Trophoblast cell (in vitro differentiated cells and primary cell): ENCODE measurements at regions not wholly inside any gene's neighbourhood (a gene's known extent, or its start where the extent isn't known, plus 50 kb on each side); places are given as distances from the start of the nearest gene placed in this dataset.

ENCODE experiments used
- DNase-seq, 2 donors: peaks; one replicate each; pipeline ENCODE4 v3.0.0-alpha.2; 2016
- H2AFZ ChIP-seq: 2 replicates; pipeline ENCODE4 v1.6.1; 2013; ENCODE audit warnings: low read length, moderate library complexity, mild to moderate bottlenecking; ENCODE audit not compliant: insufficient read depth, poor library complexity
- H2AK5ac ChIP-seq: 2 replicates; pipeline ENCODE4 v1.6.1; 2013; ENCODE audit warnings: mild to moderate bottlenecking, low read length
- H2BK120ac ChIP-seq: 2 replicates; pipeline ENCODE4 v1.6.1; 2013; ENCODE audit warnings: low read length, mild to moderate bottlenecking, moderate library complexity; ENCODE audit not compliant: insufficient read depth, poor library complexity
- H2BK12ac ChIP-seq: 2 replicates; pipeline ENCODE4 v1.6.1; 2013; ENCODE audit warnings: mild to moderate bottlenecking, low read length, moderate library complexity
- H2BK5ac ChIP-seq: 2 replicates; pipeline ENCODE4 v1.6.1; 2013; ENCODE audit warnings: low read length, low read depth, moderate library complexity, mild to moderate bottlenecking; ENCODE audit not compliant: poor library complexity
- H3K14ac ChIP-seq: 2 replicates; pipeline ENCODE4 v1.6.1; 2013; ENCODE audit warnings: mild to moderate bottlenecking, low read length
- H3K18ac ChIP-seq: 2 replicates; pipeline ENCODE4 v1.6.1; 2013; ENCODE audit warnings: mild to moderate bottlenecking, low read length
- H3K23ac ChIP-seq: 2 replicates; pipeline ENCODE4 v1.6.1; 2013; ENCODE audit warnings: low read length
- H3K27ac ChIP-seq: 2 replicates; pipeline ENCODE4 v1.5.1; 2013; ENCODE audit warnings: low read depth, mild to moderate bottlenecking, inconsistent platforms, low read length, moderate library complexity
- H3K27me3 ChIP-seq: 2 replicates; pipeline ENCODE4 v1.6.1; 2013; ENCODE audit warnings: inconsistent platforms, mild to moderate bottlenecking, low read length, moderate library complexity; ENCODE audit not compliant: insufficient read depth
- H3K36me3 ChIP-seq, 2 experiments: 1 replicate in 1 of 2; 2 replicates in 1 of 2; pipeline ENCODE4 v1.6.1; 2013; ENCODE audit warnings: low read length in 2 of 2, mild to moderate bottlenecking in 2 of 2, moderate library complexity in 1 of 2; ENCODE audit not compliant: insufficient read depth in 2 of 2, control insufficient read depth in 1 of 2
- H3K4ac ChIP-seq: 2 replicates; pipeline ENCODE4 v1.6.1; 2013; ENCODE audit warnings: low read depth, mild to moderate bottlenecking, low read length, moderate library complexity
- H3K4me1 ChIP-seq, 2 experiments: 1 replicate in 1 of 2; 2 replicates in 1 of 2; pipeline ENCODE4 v1.6.1; 2013; ENCODE audit warnings: low read length in 2 of 2, mild to moderate bottlenecking in 2 of 2, moderate library complexity in 1 of 2; ENCODE audit not compliant: insufficient read depth in 2 of 2, control insufficient read depth in 1 of 2
- H3K4me2 ChIP-seq: 2 replicates; pipeline ENCODE4 v1.6.1; 2013; ENCODE audit warnings: inconsistent platforms, mild to moderate bottlenecking, low read length, moderate library complexity
- H3K4me3 ChIP-seq: 2 replicates; pipeline ENCODE4 v1.5.1; 2013; ENCODE audit warnings: mild to moderate bottlenecking, low read depth, low read length, inconsistent platforms
- H3K79me1 ChIP-seq: one replicate; pipeline ENCODE4 v1.6.1; 2013; ENCODE audit warnings: low read length
- H3K79me2 ChIP-seq: 2 replicates; pipeline ENCODE4 v1.6.1; 2013; ENCODE audit warnings: low read length, mild to moderate bottlenecking; ENCODE audit not compliant: control insufficient read depth, insufficient read depth, poor library complexity
- H3K9ac ChIP-seq: 2 replicates; pipeline ENCODE4 v1.6.1; 2013; ENCODE audit warnings: mild to moderate bottlenecking, low read length
- H3K9me3 ChIP-seq: 2 replicates; pipeline ENCODE4 v1.6.1; 2013; ENCODE audit warnings: low read depth, mild to moderate bottlenecking, control low read depth, inconsistent platforms, low read length; ENCODE audit not compliant: insufficient read depth
- H4K12ac ChIP-seq: 2 replicates; pipeline ENCODE4 v1.6.1; 2013; ENCODE audit warnings: low read depth, mild to moderate bottlenecking, low read length, moderate library complexity
- H4K8ac ChIP-seq: 2 replicates; pipeline ENCODE4 v1.6.1; 2013; ENCODE audit warnings: low read depth, mild to moderate bottlenecking, low read length, moderate library complexity
- H4K91ac ChIP-seq: one replicate; pipeline ENCODE4 v1.6.1; 2013; ENCODE audit warnings: low read depth, mild to moderate bottlenecking, low read length, moderate library complexity
- WGBS: extraction: QIAGEN DNeasy Blood & Tissue Kit; methylation state at CpG from one replicate; pipeline ENCODE4 v1.1.7; 2013; ENCODE audit warnings: missing lambda C conversion rate; ENCODE audit not compliant: insufficient read length, insufficient coverage; ENCODE audit errors: extremely low coverage; 5-methylcytosine and 5-hydroxymethylcytosine counted together

DNA sequence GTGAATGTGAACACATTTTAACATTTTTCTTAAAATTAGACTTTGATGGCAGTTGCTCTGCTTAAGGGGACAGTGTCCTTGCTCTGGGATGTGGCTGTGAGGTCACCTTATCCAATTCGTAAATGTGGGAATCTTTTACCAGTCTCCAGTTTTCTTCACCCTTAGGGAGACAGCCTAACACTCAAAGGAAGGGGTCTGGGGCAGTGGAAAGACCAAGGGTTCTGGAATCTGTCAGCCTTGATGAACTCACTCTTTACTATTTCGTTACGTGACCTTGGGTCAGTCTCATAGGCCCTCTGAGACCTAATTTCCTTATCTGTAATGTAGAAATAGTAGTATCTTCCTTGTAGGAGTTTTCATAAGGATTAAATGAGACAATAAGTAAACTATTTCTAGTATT, 245.6 kb upstream of the ATP2B1 start:
- Histone ChIP-seq H4K12ac (no peak overlapping the region), H3K4me2 (no peak overlapping the region), H3K4me3 (no peak overlapping the region), H4K8ac (no peak overlapping the region), H3K27ac (peak overlapping the region; percentile 74), H3K14ac (no peak overlapping the region), H3K79me1 (peaks cover 11% of the 10 kb centered on the region), H2AFZ (no peak overlapping the region), H3K36me3 (no peaks in the 10 kb centered on the region), H2BK120ac (no peak overlapping the region), H3K4me1 (peaks cover 0 to 4% of the 10 kb centered on the region in 2 experiments), H3K9ac (no peak overlapping the region), H2AK5ac (no peak overlapping the region), H3K4ac (no peak overlapping the region), H3K23ac (no peak overlapping the region), H2BK5ac (no peak overlapping the region), H4K91ac (no peak overlapping the region), H3K18ac (no peak overlapping the region), H2BK12ac (no peak overlapping the region), H3K9me3 (no peaks in the 10 kb centered on the region), H3K79me2 (no peaks in the 10 kb centered on the region), H3K27me3 (no peaks in the 10 kb centered on the region)
- WGBS: no CpG with 5 or more reads among the region's 3 CpGs
- DNase-seq: no peak

- H4K91ac ChIP-seq: no peak overlapping the region
- no peak overlapping the region for H3K18ac ChIP-seq
- H3K23ac ChIP-seq: no peak overlapping the region
- no CpG with 5 or more reads among the region's 2 CpGs for WGBS
- no peaks in the 10 kb centered on the region for H3K9me3 ChIP-seq
- no peak overlapping the region for H3K4me2 ChIP-seq
- peaks cover 18% of the 10 kb centered on the region for H3K79me1 ChIP-seq
- no peak overlapping the region for H3K9ac ChIP-seq
- H3K4me3 ChIP-seq: no peak overlapping the region
- no peak overlapping the region for H2AK5ac ChIP-seq
- H3K27ac ChIP-seq: no peak overlapping the region
- no peaks in the 10 kb centered on the region for H3K27me3 ChIP-seq
- no peak overlapping the region for H4K8ac ChIP-seq
- no peak overlapping the region for H2BK120ac ChIP-seq
- H3K4me1 ChIP-seq: peaks cover 0 to 4% of the 10 kb centered on the region in 2 experiments
- no peak overlapping the region for H3K14ac ChIP-seq
- H3K4ac ChIP-seq: no peak overlapping the region
- no peaks in the 10 kb centered on the region for H3K79me2 ChIP-seq
- DNase-seq: no peak
- no peak overlapping the region for H4K12ac ChIP-seq
- H2BK5ac ChIP-seq: no peak overlapping the region
- no peak overlapping the region for H2BK12ac ChIP-seq
- no peaks in the 10 kb centered on the region for H3K36me3 ChIP-seq
- no peak overlapping the region for H2AFZ ChIP-seq
Observed at GRCh38 chr12:89951694-89952060, 243.0 kb upstream of the ATP2B1 start.

GRCh38 chr12:89951050-89951693, 242.5 kb upstream of the ATP2B1 start:
- H3K9ac ChIP-seq: no peak overlapping the region
- H3K9me3 ChIP-seq: no peaks in the 10 kb centered on the region
- no peak overlapping the region for H4K12ac ChIP-seq
- H3K23ac ChIP-seq: no peak overlapping the region
- no peak overlapping the region for H3K18ac ChIP-seq
- H2BK12ac ChIP-seq: peak overlapping the region; percentile 93
- peaks cover 0 to 4% of the 10 kb centered on the region in 2 experiments for H3K4me1 ChIP-seq
- no peaks in the 10 kb centered on the region for H3K36me3 ChIP-seq
- H3K79me1 ChIP-seq: peaks cover 18% of the 10 kb centered on the region
- WGBS: no CpG with 5 or more reads among the region's 2 CpGs
- peak overlapping the region; percentile 53 for H2BK5ac ChIP-seq
- no peak overlapping the region for H3K4me2 ChIP-seq
- no peak overlapping the region for H3K4me3 ChIP-seq
- no peak overlapping the region for H3K27ac ChIP-seq
- H2AK5ac ChIP-seq: no peak overlapping the region
- DNase-seq: peak; percentile 25 to 53
- peak overlapping the region; percentile 55 for H2BK120ac ChIP-seq
- no peak overlapping the region for H2AFZ ChIP-seq
- H3K79me2 ChIP-seq: no peaks in the 10 kb centered on the region
- no peaks in the 10 kb centered on the region for H3K27me3 ChIP-seq
- H4K8ac ChIP-seq: no peak overlapping the region
- H3K4ac ChIP-seq: no peak overlapping the region
- peak overlapping the region; percentile 69 for H4K91ac ChIP-seq
- H3K14ac ChIP-seq: peak overlapping the region; percentile 63

GRCh38 chr12:89950421-89950820, 241.8 kb upstream of the ATP2B1 start:
- Histone ChIP-seq H3K79me1 (peaks cover 18% of the 10 kb centered on the region), H3K27me3 (no peaks in the 10 kb centered on the region), H3K14ac (no peak overlapping the region), H2BK5ac (peak overlapping the region; percentile 68), H3K4me3 (no peak overlapping the region), H3K4me1 (peaks cover 0 to 3% of the 10 kb centered on the region in 2 experiments), H3K27ac (no peak overlapping the region), H3K9ac (no peak overlapping the region), H3K36me3 (no peaks in the 10 kb centered on the region), H4K12ac (no peak overlapping the region), H2BK120ac (peak overlapping the region; percentile 93), H3K9me3 (no peaks in the 10 kb centered on the region), H3K4me2 (no peak overlapping the region), H4K91ac (peak overlapping the region; percentile 73), H2BK12ac (peak overlapping the region; percentile 97), H2AFZ (no peak overlapping the region), H3K79me2 (no peaks in the 10 kb centered on the region), H4K8ac (peak overlapping the region; percentile 47), H3K4ac (no peak overlapping the region), H2AK5ac (peak overlapping the region; percentile 83), H3K18ac (no peak overlapping the region), H3K23ac (no peak overlapping the region)
- no CpG with 5 or more reads among the region's 1 CpG for WGBS
- DNase-seq: no peak
